Medulla oblongata (tissue), 1 donor: ENCODE measurements at regions not wholly inside any gene's neighbourhood (a gene's known extent, or its start where the extent isn't known, plus 50 kb on each side); places are given as distances from the start of the nearest gene placed in this dataset.

Experiments used
- DNase-seq: peaks from one replicate; pipeline ENCODE4 v3.0.0-alpha.2; 2015; ENCODE audit errors: extremely low spot score

DNA sequence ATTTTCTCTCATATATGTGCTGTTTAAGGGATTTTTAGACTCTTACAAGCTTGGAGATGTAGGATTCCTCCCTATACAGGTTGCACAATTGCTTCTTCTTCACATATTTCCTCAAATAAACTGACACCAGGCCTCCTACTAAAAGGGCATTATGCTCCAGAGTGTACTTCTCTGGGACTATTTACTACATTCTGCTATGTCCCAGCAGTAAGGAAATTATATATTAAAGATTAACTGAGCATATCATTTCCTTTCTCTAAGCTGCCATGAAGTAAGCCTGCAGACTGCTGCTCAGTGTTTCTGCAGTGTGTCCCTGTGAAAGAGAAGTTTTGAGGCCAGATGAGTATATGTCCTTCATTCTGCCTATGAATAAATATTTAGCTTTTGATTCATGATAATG, 356.9 kb upstream of the NUDT12 start:
- DNase-seq = no peak

DNA sequence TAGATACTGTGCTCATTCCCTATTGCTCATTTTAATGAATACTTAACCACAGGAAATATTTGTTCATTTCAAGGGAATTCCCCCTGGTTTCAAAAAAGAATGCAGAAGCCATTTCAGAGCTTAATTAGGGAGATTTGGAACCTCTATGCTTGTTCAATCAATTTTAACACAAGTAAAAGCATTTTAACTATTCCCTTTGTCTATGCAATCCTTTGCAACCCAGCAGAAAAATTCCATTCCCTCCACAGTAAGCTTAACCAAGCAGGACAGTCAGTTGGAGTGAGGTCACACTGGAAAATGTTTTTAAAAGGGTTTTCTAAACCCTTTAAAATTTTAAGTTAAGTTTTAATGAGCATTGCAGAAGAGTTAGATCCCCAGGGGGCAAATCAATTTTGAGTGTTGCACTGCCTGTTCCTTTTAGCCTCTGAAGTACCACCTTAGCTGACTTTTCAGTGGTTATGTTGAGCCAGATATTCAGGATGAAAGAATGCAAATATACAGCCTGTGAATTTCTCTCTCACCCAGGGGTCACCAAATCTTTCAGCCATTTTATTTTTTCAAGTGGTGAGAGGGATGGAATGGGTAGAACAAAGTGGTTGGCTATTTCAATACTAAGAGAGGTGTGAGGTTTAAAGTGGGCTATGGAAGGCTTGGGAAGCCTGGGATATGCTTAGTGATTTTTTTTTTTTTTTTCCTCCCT, 356.2 kb upstream of the NUDT12 start:
- no peak for DNase-seq

- DNase-seq = no peak
Measured at GRCh38 chr5:103915081-103915480, 352.5 kb upstream of the NUDT12 start.

- DNase-seq = no peak
Measured at GRCh38 chr5:103910786-103911185, 348.2 kb upstream of the NUDT12 start.

- DNase-seq = no peak
Measured at GRCh38 chr5:103910011-103910410, 347.4 kb upstream of the NUDT12 start.

DNA sequence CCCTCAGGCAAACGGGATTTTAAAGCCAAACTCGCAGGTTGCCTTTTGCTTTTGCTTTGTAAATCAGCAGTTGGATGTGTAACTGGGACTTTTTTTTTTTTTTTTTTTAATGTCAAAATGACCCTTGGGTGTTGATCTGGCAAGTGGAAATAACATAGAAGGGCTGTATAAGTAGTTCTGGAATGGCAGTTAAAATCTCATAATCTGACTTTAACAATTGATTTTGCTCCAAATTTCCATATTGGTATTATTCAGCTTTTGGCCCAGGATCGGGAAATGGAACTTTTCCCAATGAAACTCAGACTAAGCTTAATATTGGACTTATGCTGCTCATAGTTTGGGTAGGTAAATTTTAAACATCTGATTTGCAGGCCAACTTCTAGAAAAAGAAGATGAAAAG, 346.8 kb upstream of the NUDT12 start:
- no peak for DNase-seq

DNA sequence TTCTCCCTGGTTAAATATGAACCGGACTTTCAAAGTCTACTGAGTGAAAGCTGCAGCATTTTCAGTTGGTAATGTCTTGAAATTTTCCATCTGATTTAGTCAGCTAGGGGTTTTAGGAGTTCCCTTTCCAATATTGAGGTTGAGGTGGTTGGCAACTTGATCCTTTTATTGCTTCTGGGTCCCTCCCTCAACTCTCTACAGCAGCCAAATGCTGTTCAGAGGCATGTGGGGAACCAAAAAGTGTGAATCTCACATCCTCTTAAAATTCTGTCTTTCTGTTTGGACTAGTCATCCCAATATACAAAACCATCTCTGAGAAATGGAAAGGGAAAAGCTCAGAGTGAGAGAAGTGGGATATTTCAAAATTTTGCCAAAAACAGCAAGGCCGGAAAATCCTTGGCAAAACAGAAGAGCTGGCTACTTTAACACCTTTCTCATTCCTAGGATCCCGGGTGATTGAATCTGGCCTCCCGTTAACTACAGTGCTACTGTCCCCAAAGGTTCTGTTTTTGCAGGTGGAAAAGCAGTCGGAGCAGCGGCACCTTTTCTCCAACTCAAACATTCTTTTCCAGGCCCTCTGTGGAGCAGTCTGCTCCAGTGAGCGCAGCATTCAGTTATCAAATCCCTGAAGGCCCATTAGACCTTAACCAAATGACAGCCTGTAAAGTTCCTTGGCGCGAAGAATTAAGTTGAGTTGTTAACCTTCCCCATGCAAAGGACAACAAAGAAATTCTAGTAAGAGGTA, 345.9 kb upstream of the NUDT12 start:
- no peak for DNase-seq

GRCh38 chr5:103907001-103907400, 344.4 kb upstream of the NUDT12 start:
- no peak for DNase-seq

DNA sequence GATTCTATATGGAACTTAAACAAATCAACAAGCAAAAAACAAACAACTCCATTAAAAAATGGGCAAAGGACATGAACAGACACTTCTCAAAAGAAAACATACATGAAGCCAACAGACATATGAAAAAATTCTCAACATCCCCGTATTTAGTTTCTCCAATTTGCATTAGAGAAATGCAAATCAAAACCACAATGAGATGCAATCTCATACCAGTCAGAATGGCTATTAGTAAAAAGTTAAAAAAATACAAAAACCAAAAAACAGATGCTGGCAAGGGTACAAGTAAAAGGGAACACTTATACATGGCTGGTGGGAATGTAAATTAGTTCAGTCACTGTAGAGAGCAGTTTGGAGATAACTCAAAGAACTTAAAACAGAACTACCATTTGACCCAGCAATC, 342.1 kb upstream of the NUDT12 start:
- DNase-seq = no peak

GRCh38 chr5:103902893-103903292, 340.3 kb upstream of the NUDT12 start:
- DNase-seq = no peak

GRCh38 chr5:103901885-103902284, 339.3 kb upstream of the NUDT12 start:
- no peak for DNase-seq

DNA sequence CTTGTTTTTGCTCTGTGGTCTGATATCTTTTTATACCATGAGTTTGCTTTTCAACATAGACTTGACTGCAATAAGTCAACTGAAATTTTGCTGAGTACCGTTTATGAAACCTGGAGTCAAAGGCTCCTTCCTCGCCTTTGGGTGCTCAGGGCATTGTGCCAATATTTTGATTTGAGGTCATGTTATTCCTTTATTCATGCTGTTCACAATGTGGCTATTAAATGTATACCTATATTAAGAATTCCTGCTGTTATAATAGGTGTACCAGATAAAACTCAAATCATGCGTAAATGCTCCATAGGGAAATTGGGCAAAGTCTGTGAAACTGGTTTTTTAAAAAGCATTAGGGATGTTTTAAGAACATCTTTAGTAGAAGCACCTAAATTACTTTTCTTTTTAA, 334.0 kb upstream of the NUDT12 start:
- DNase-seq = no peak

GRCh38 chr5:103895738-103896137, 333.1 kb upstream of the NUDT12 start:
- no peak for DNase-seq

- DNase-seq = peak; percentile 73
Measured at GRCh38 chr5:103894882-103895281, 332.3 kb upstream of the NUDT12 start.

- DNase-seq = peak; percentile 88
Measured at GRCh38 chr5:103891151-103891550, 328.6 kb upstream of the NUDT12 start.

- DNase-seq = no peak
Measured at GRCh38 chr5:103890313-103890712, 327.7 kb upstream of the NUDT12 start.

- DNase-seq = no peak
Measured at GRCh38 chr5:103889500-103890209, 327.1 kb upstream of the NUDT12 start.

DNA sequence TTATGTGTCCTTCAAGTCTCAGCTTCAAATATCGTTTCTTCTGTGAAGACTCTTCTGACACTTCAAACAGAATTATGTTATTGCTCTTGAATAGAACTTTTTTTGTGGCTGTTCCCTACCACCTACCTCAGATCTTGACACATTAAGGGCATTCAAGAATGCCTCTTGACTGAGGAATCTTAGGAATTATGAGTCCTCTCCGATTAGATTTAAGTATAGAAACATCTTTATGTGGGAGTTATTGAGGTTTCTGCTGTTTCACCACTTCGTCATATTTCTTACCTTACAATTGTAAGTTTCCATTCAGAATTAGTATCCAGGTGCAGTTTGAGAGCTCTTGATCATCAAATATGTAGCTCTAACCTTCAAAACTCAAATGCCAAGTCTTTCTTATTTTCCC, 324.2 kb upstream of the NUDT12 start:
- no peak for DNase-seq

DNA sequence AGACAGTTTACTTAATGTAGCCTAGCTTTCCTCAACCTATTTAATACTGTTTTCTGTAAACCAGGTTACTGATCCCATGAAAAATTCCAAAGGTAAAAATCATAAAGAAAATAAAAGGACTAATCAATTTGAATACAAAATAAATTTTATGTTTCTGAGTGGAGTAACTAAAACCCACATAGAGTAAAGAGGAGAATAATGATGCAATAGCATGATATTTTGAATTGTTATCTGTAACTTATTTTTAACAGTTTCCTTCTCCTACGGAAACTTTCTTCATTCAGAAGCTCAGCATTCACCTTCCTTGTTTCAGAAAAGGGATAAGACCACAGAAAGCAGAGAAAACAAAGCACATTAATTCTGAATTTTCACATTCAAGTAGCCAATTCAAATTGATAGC, 320.6 kb upstream of the NUDT12 start:
- DNase-seq = no peak

DNA sequence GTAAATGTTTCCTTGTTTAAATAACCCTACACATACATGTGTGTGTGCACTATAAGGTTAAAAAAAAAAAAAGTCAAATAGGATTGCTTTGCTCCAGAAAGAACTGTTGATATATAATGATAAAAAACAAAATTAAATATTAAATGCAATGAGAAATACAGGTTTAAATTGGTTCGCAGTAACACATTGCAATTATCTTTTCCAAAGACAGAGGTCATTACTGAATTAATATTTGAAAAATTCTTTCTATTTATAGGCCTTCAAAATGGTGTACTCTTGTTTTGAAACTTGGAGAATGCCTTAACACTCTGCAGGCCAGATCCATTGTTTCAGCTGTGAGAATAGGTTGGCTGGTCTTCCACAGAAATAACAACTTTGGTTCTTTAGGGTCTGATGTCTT, 319.0 kb upstream of the NUDT12 start:
- DNase-seq = no peak

GRCh38 chr5:103867857-103868598, 305.4 kb upstream of the NUDT12 start:
- no peak for DNase-seq

GRCh38 chr5:103866169-103866568, 303.6 kb upstream of the NUDT12 start:
- DNase-seq = no peak
